ENCODE measurements at regions not wholly inside any gene's neighbourhood (a gene's known extent, or its start where the extent isn't known, plus 50 kb on each side); places are given as distances from the start of the nearest gene placed in this dataset.
"Not testable (repeated sequence)": the region's sequence is repeated elsewhere in the genome, so short reads cannot be mapped to it uniquely, and the experiment has no call there.

DNA sequence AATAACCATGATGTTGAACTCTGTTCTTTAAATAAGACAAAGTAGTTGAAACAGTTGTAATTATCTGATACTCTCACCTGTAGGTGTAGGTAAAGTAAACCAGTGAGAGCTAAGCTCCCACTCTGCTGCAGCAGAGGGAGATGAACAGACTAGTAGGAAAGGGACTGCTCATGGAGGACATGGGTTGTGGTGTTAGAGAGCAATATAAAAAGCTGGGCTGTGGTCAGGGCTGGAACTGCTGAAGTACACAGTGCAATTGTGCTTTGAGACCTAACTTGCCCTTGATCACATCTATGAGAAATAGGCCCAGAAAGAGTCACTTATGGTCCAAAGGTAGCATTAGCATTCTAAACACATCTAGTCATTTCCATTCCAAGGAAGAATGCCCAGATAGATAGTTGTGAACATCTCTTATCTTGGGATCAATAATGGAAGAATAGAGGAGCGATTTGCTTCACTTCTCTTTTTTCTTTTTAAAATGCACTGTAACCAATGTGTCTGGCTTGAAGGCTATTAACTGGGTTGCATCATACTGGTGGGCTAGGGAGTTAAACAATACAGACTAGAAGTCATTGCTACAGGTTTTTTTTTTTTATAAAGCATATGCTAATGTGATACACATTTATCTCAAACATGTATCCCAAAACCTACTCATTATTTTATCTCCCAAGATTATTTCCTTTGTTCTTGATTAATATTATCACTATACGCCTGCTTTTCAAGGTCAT, 251.3 kb upstream of the CENPE start:
- H3K36me3 Mint-ChIP-seq (ENCODE audit: low read depth) = no peaks in the 10 kb centered on the region
- no peak overlapping the region for H3K4me3 Mint-ChIP-seq
- no peaks in the 10 kb centered on the region for H3K9me3 Mint-ChIP-seq
- no peak overlapping the region for H3K27ac Mint-ChIP-seq
- CTCF ChIA-PET = no interaction called here
- DNase-seq = no peak
- no peaks in the 10 kb centered on the region for H3K27me3 Mint-ChIP-seq
- POLR2A ChIA-PET = no interaction called here
- H3K4me1 Mint-ChIP-seq = no peaks in the 10 kb centered on the region

DNA sequence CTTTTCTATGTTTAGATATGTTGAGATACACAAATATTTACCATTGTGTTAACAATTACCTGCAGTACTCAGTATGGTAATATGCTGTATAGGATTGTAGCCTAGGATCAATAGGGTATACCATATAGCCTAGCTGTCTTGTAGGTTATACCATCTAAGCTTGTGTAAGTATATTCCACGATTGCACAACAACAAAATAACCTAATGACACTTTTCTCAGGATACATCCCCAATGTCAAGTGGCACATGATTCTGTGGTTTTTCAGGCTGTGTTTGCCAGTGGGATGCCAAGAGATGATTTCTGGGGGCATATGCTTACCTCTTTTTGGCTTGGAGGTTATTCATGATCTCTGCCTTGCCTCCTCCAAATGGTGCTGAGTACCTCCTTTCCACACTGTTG, 247.2 kb upstream of the CENPE start:
- Mint-ChIP-seq H3K36me3 (ENCODE audit: low read depth) (no peaks in the 10 kb centered on the region), H3K9me3 (no peaks in the 10 kb centered on the region), H3K4me1 (no peaks in the 10 kb centered on the region), H3K4me3 (no peak overlapping the region), H3K27me3 (no peaks in the 10 kb centered on the region), H3K27ac (no peak overlapping the region)
- no peak for DNase-seq
- ChIA-PET POLR2A (no interaction called here), CTCF (no interaction called here)

DNA sequence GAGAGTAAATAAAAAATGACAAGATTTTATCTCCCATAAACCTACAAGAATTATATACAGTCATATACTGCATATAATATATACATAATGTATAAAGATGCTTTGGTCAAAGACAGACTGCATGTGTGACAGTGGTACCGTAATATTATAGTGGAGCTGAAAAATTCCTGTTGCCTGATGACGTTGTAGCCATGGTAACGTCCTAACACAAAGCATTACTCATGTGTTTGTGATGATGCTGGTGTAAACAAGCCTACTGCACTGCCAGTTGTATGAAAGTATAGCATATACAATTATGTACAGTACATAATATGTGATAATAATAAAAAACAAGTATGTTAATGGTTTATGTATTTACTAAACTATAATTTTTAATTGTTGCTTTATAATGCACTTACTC, 245.2 kb upstream of the CENPE start:
- CTCF ChIA-PET = no interaction called here
- POLR2A ChIA-PET = no interaction called here
- no peak for DNase-seq
- H3K27me3 Mint-ChIP-seq = no peaks in the 10 kb centered on the region
- no peaks in the 10 kb centered on the region for H3K9me3 Mint-ChIP-seq
- H3K36me3 Mint-ChIP-seq (ENCODE audit: low read depth) = no peaks in the 10 kb centered on the region
- H3K4me3 Mint-ChIP-seq = no peak overlapping the region
- no peak overlapping the region for H3K27ac Mint-ChIP-seq
- no peaks in the 10 kb centered on the region for H3K4me1 Mint-ChIP-seq

DNA sequence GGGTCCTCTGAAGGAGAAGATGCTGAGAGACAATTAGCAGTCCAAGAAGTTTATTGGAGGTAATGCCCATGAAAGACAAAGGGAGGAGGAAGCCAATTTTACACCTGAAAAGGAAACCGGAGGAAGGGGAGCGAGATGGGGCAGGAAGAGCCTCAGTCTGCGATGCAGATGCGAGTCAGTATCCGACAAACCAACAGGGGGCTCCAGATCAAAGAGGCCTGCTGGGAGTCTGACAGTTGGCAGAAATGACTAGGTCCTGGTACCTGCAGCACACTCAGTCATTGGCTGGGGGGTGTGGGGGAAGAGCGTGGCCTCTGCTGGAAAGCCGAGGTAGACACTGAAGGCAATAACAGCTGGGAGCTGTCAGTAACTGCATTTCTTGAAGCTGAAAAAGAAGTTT, 231.1 kb upstream of the CENPE start:
- H3K4me3 Mint-ChIP-seq = no peak overlapping the region
- H3K4me1 Mint-ChIP-seq = no peaks in the 10 kb centered on the region
- H3K9me3 Mint-ChIP-seq = no peaks in the 10 kb centered on the region
- no peaks in the 10 kb centered on the region for H3K36me3 Mint-ChIP-seq (ENCODE audit: low read depth)
- CTCF ChIA-PET = no interaction called here
- DNase-seq = no peak
- no peaks in the 10 kb centered on the region for H3K27me3 Mint-ChIP-seq
- H3K27ac Mint-ChIP-seq = no peak overlapping the region
- POLR2A ChIA-PET = no interaction called here

DNA sequence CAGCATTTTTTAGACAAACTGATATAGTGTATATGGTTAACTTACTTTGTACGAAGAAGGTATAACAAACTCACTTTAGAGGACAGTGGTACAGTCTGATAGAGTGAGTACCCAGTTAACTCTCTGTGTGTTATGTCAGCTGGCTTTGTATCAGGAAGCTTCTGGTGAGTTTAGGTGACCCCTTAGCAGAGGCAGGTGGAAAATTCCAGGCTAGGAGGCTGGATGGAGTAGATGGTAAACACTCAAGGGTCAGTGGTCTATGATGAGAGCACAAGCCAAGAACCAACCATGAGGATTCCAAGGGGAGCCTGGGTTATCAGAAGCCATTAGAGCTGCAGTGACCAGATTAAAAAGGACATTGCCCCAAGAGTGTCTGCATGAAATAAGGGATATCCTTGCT, 227.3 kb upstream of the CENPE start:
- no peaks in the 10 kb centered on the region for H3K4me1 Mint-ChIP-seq
- POLR2A ChIA-PET = no interaction called here

DNA sequence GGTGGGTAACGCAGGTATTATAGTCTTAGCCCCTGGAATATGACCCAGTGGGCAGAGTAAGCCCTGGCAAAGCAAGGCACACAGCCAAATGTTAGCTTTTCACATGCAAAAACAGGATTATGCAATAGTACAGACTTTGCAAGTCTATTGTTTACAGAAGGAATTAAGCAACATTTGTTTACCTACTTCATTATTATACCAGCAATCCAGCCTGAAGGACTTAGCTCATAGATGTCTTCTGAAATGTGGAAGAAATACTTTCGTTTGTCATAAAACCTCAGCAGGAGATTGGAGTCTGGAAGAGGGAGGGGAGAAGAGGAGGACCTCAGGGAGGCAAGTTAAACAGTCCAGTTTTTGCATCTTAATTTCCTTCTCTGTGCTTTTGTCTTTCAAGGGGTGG, 226.7 kb upstream of the CENPE start:
- POLR2A ChIA-PET = no interaction called here
- CTCF ChIA-PET = no interaction called here
- Mint-ChIP-seq H3K9me3 (no peaks in the 10 kb centered on the region), H3K27ac (no peak overlapping the region), H3K36me3 (ENCODE audit: low read depth) (no peaks in the 10 kb centered on the region), H3K4me3 (no peak overlapping the region), H3K27me3 (no peaks in the 10 kb centered on the region), H3K4me1 (no peaks in the 10 kb centered on the region)
- no peak for DNase-seq

More for the DNA sequence above, 227.3 kb upstream of the CENPE start:
- no peak for DNase-seq
- no peak overlapping the region for H3K27ac Mint-ChIP-seq
- no peaks in the 10 kb centered on the region for H3K36me3 Mint-ChIP-seq (ENCODE audit: low read depth)
- H3K27me3 Mint-ChIP-seq = no peaks in the 10 kb centered on the region
- H3K4me3 Mint-ChIP-seq = no peak overlapping the region
- H3K9me3 Mint-ChIP-seq = no peaks in the 10 kb centered on the region
- CTCF ChIA-PET = no interaction called here

DNA sequence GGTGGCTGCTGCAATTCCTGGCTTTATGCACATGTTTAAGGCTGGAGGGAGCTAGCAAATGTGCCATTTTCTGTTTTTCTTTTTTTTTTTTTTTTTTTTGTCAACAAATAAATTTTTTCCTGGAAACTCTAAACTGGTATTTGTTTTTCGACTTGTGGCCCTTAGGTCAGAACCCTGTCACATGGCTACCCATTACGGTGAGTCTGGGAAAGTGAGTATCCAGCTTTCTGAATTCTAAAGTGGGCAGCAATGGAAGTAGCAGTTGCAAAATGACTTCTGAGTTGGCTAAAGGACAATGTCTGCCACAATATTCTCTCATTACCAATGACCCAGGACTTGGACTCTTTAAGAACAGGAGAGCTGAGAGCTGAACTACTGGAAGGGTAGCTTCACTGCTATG, 225.1 kb upstream of the CENPE start:
- no peak for DNase-seq
- no peak overlapping the region for H3K27ac Mint-ChIP-seq
- no peaks in the 10 kb centered on the region for H3K36me3 Mint-ChIP-seq (ENCODE audit: low read depth)
- no peaks in the 10 kb centered on the region for H3K9me3 Mint-ChIP-seq
- no peaks in the 10 kb centered on the region for H3K27me3 Mint-ChIP-seq
- H3K4me3 Mint-ChIP-seq = no peak overlapping the region
- ChIA-PET CTCF (no interaction called here), POLR2A (no interaction called here)
- no peaks in the 10 kb centered on the region for H3K4me1 Mint-ChIP-seq

DNA sequence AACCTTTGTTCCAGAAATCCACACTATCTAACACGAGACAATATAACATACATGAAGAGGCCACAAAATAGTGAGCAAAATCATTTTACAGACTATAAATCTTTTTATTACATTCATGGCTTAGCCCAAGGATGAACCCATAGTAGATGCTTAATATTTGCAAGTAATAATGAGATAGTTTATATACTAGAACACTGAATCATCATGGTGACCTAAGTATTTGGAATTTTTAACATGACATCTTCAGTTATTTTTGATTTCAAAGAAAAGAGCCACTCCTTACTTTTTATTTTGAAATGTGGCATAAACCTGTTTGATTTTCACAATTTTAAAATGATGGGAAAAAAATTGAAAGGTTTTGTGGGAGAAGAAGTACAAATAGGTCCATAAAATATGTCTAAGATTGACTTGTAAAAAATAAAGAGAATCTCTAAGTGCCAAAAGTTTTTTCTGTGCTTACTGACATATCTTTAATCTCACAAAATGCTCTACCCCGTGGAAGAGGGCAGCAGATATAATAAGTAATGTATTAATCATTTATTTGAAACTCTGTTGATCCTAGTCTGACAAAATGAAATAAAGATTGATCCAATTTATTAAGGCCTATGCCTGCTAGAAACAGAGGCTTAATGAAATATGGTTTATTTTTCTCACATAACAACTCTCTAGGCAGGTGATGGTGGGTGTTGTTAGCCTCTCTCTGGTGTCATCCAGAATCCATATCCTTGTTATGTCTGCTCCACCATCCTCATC, 224.5 kb upstream of the CENPE start:
- H3K36me3 Mint-ChIP-seq (ENCODE audit: low read depth) = no peaks in the 10 kb centered on the region
- ChIA-PET POLR2A (no interaction called here), CTCF (no interaction called here)
- no peaks in the 10 kb centered on the region for H3K9me3 Mint-ChIP-seq
- H3K27ac Mint-ChIP-seq = no peak overlapping the region
- H3K4me1 Mint-ChIP-seq = no peaks in the 10 kb centered on the region
- H3K4me3 Mint-ChIP-seq = no peak overlapping the region
- H3K27me3 Mint-ChIP-seq = no peaks in the 10 kb centered on the region
- no peak for DNase-seq

DNA sequence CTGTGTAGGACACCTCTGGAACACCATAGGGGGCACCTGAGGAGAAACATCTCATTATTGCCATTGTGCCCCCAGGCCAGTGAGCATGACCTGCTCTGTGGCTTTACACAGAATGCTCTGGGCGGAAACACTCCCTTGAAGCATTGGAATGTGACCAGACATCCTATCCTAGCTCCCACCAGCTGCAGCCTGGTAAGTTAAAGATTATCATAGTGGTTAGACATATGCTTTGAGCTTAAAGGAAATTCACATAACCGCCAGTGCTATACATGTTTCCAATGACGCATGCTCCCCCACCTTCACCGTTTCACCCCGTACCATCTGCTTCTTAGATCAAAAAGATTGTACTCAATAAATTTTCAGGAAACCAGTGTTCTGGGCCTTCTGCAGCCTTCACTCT, 217.7 kb upstream of the CENPE start:
- Mint-ChIP-seq H3K27ac (no peak overlapping the region), H3K4me1 (no peaks in the 10 kb centered on the region), H3K27me3 (no peaks in the 10 kb centered on the region), H3K9me3 (no peaks in the 10 kb centered on the region), H3K4me3 (no peak overlapping the region), H3K36me3 (ENCODE audit: low read depth) (no peaks in the 10 kb centered on the region)
- DNase-seq = no peak
- CTCF ChIA-PET = no interaction called here
- POLR2A ChIA-PET = no interaction called here

DNA sequence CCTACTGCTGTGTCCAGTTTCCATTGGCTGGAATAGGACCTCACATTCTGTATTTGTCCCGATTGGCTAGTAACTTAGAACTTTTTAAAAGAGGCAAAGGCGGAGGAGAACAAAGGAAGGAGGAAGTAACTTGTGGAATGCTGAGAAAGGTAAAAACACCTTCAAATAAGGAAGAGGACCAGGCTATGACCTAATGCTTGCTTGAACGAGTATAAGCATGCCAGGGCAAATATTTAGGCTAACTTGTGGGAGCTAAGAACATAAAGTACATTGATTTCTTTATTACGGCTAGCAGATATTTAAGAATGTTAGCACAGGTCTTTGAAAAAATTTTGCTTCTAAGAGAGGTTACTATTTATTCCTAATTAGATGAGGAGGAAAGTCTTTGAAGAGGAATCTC, 214.5 kb upstream of the CENPE start:
- H3K36me3 Mint-ChIP-seq (ENCODE audit: low read depth); CTCF ChIA-PET; DNase-seq; POLR2A ChIA-PET; H3K4me3 Mint-ChIP-seq; H3K4me1 Mint-ChIP-seq; H3K27me3 Mint-ChIP-seq; H3K27ac Mint-ChIP-seq; H3K9me3 Mint-ChIP-seq: not testable (repeated sequence)

DNA sequence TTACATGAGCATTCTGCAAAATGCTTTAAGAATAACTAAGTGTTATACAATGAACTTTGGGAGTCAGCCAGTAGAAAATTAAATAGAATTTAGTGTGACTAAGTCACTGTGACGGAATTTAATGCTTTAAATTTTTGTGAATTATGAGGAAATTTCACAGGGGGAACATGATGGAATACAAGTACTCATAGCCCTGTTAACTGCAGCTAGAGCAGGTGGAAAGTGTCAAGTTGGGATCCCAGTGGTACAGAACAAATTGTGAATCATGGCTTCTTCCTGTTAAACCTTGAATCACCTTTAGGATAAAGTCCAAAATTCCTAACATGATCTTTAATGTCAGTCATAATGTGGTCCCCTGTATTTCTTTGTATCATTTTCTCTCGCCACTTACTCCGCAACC, 212.2 kb upstream of the CENPE start:
- POLR2A ChIA-PET = no interaction called here
- Mint-ChIP-seq H3K36me3 (ENCODE audit: low read depth) (no peaks in the 10 kb centered on the region), H3K4me1 (no peaks in the 10 kb centered on the region), H3K4me3 (no peak overlapping the region), H3K9me3 (no peaks in the 10 kb centered on the region), H3K27ac (no peak overlapping the region), H3K27me3 (no peaks in the 10 kb centered on the region)
- DNase-seq = no peak
- CTCF ChIA-PET = no interaction called here

DNA sequence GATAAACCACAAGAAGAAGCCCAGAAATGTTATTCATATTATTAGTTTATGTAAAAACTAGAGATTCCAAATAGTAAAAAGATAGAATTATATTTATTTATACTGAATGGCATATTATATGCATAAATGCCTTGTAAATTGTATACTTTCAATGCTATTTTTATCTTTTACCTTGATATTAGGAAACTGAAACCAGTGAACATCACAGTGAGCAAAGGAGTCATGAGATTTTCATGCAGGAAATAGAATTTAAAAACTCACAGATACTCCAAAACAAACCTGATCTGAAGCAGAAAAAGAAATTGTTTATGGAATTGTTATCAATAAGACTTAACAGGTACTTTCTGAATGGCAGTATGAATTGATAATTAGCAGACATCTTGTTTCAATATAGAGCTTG, 207.3 kb upstream of the CENPE start:
- H3K9me3 Mint-ChIP-seq = no peaks in the 10 kb centered on the region
- H3K27me3 Mint-ChIP-seq = no peaks in the 10 kb centered on the region
- no peaks in the 10 kb centered on the region for H3K4me1 Mint-ChIP-seq
- ChIA-PET CTCF (no interaction called here), POLR2A (no interaction called here)
- H3K27ac Mint-ChIP-seq = no peak overlapping the region
- no peaks in the 10 kb centered on the region for H3K36me3 Mint-ChIP-seq (ENCODE audit: low read depth)
- H3K4me3 Mint-ChIP-seq = no peak overlapping the region
- DNase-seq = no peak

DNA sequence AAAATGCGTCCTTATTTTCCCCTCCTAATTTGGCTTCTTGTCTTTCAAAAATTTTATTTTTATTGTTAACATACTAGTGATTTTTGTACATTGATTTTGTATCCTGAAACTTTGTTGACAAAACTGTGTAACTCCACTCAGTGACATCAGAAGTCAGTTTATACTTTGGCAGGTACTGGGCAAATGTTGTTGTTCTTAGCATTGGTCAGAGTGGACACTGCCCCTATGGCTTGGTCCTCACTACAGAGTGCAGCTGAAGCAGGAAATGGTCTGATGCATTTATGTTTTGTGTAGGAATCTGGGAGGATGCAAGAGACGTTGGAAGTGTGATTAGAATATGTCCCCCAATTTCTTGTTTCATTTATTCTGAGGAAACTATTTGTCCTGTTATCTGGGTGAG, 205.5 kb upstream of the CENPE start:
- Mint-ChIP-seq H3K27me3 (no peaks in the 10 kb centered on the region), H3K4me3 (no peak overlapping the region), H3K27ac (no peak overlapping the region), H3K9me3 (no peaks in the 10 kb centered on the region), H3K4me1 (no peaks in the 10 kb centered on the region), H3K36me3 (ENCODE audit: low read depth) (no peaks in the 10 kb centered on the region)
- DNase-seq = no peak
- ChIA-PET POLR2A (no interaction called here), CTCF (no interaction called here)

DNA sequence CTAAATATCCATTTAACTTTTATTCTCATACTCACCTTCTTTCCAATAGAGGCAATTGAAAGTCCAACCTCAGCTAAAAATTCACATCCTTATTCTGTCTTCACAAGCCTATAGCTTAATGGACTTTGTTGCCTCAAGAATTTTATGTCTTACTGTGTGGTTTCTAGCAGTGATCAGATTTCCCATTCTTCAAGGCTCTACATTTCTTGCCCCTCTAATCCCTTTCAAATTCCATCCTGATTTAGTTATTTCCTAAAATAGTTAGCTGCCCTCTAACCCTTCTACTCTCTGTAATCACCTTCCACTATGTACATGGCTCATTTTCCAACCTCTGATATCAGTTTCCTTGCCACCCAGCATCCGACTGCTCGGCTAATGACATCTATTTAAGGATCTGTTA, 204.1 kb upstream of the CENPE start:
- no peak for DNase-seq
- Mint-ChIP-seq H3K27ac (no peak overlapping the region), H3K9me3 (no peaks in the 10 kb centered on the region), H3K27me3 (no peaks in the 10 kb centered on the region), H3K4me1 (no peaks in the 10 kb centered on the region), H3K36me3 (ENCODE audit: low read depth) (no peaks in the 10 kb centered on the region), H3K4me3 (no peak overlapping the region)
- POLR2A ChIA-PET = no interaction called here
- CTCF ChIA-PET = no interaction called here

Data from activated CD4-positive, alpha-beta memory T cell treated with anti-CD3 and anti-CD28 coated beads, Interleukin-2, amount 10 ng/mL, durations not matched to agents 7 days and 5 days (primary cell).